ENCODE measurements at regions not wholly inside any gene's neighbourhood (a gene's known extent, or its start where the extent isn't known, plus 50 kb on each side); places are given as distances from the start of the nearest gene placed in this dataset.

DNA sequence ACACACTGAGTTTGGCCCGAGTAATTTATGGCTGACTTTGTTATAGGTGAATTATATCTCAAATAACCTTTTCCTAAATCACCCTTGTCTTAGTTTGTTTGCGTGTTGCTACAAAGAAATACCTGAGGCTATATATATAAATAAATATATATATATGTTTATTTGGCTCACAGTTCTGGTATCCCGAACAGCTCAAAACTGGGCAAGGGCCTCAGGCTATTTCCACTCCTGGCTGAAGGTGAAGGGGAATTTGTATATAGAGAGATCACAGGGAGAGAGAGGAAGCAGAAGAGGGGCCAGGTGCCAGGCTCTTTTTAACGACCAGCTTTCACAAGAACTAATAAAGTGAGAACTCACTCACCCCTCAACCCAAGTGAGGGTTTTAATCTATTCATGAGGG, 159.9 kb upstream of the STARD13 start:
- Histone ChIP-seq H4K91ac (ENCODE audit: insufficient read depth, low read depth, low read length) (no peak overlapping the region), H2BK15ac (ENCODE audit: low read depth, low read length) (no peak overlapping the region), H3K23ac (ENCODE audit: low read depth, low read length) (no peak overlapping the region), H4K8ac (ENCODE audit: low read depth in 2 of 2, low read length in 2 of 2) (no peak overlapping the region), H3K18ac (ENCODE audit: low read depth, low read length) (no peak overlapping the region), H3K9me3 (ENCODE audit: control insufficient read depth, insufficient read depth, low read length) (no peaks in the 10 kb centered on the region), H3K9ac (ENCODE audit: low read depth, low read length) (no peak overlapping the region), H3K4ac (ENCODE audit: low read depth, low read length) (no peak overlapping the region), H3K27me3 (ENCODE audit: control insufficient read depth, insufficient read depth, low read length) (no peaks in the 10 kb centered on the region), H4K20me1 (ENCODE audit: insufficient read depth, low read length) (no peaks in the 10 kb centered on the region), H3K56ac (ENCODE audit: extremely low read depth, insufficient read depth, low read length) (no peak overlapping the region), H3K14ac (replicated peaks; ENCODE audit: low read depth, low read length) (no peak overlapping the region), H3K36me3 (ENCODE audit: control insufficient read depth, insufficient read depth, low read length) (no peaks in the 10 kb centered on the region), H2AFZ (replicated peaks; ENCODE audit: low read length, poor library complexity) (no peak overlapping the region), H2BK20ac (ENCODE audit: low read depth, low read length) (no peak overlapping the region), H3K4me1 (ENCODE audit: control insufficient read depth, insufficient read depth, low read length) (no peaks in the 10 kb centered on the region), H3K4me2 (ENCODE audit: low read depth, low read length) (no peak overlapping the region), H3K79me1 (ENCODE audit: low read depth in 1 of 2, low read length in 2 of 2) (peaks cover 0 to 3% of the 10 kb centered on the region in 2 experiments; a peak in 1 of 4 replicates), H2BK120ac (ENCODE audit: low read depth, low read length) (no peak overlapping the region), H4K5ac (ENCODE audit: low read depth, low read length) (no peak overlapping the region), H2BK5ac (ENCODE audit: low read depth, low read length, poor library complexity, severe bottlenecking) (no peak overlapping the region), H3K9me1 (ENCODE audit: insufficient read depth, low read length) (peaks cover 3% of the 10 kb centered on the region; the same call in 1 of the 2 replicates), H2AK9ac (replicated peaks; ENCODE audit: low read depth, low read length, poor library complexity) (no peak overlapping the region), H2AK5ac (ENCODE audit: low read depth, low read length) (no peak overlapping the region), H3K27ac (ENCODE audit: insufficient read depth, low read length) (no peak overlapping the region), H3K4me3 (ENCODE audit: insufficient read depth, low read depth, low read length) (no peak overlapping the region)
- WGBS, 2 experiments (ENCODE audit: extremely low coverage in 2 of 2, insufficient read length in 1 of 2), result no CpG with 5 or more reads among the region's 4 CpGs
- no peak for TF ChIP-seq RAD21 (IDR thresholded peaks at IDR 0.05; ENCODE audit: low read length)
- no peak for TF ChIP-seq POLR2A (IDR thresholded peaks at IDR 0.05; ENCODE audit: low read depth, low read length)
- no peak for TF ChIP-seq RFX5 (IDR thresholded peaks at IDR 0.05; ENCODE audit: low read depth, low read length)
- no peak for TF ChIP-seq BHLHE40 (IDR thresholded peaks at IDR 0.05; ENCODE audit: low read depth, low read length)
- TF ChIP-seq, protein P1, sequence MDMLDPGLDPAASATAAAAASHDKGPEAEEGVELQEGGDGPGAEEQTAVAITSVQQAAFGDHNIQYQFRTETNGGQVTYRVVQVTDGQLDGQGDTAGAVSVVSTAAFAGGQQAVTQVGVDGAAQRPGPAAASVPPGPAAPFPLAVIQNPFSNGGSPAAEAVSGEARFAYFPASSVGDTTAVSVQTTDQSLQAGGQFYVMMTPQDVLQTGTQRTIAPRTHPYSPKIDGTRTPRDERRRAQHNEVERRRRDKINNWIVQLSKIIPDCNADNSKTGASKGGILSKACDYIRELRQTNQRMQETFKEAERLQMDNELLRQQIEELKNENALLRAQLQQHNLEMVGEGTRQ (IDR thresholded peaks at IDR 0.05; ENCODE audit: low read depth, low read length), result no peak
- no peak for TF ChIP-seq MAZ (IDR thresholded peaks at IDR 0.05; ENCODE audit: borderline replicate concordance, low read depth, low read length)
- TF ChIP-seq CEBPB (IDR thresholded peaks at IDR 0.05; ENCODE audit: low read depth, low read length), result no peak
- TF ChIP-seq, protein P2, sequence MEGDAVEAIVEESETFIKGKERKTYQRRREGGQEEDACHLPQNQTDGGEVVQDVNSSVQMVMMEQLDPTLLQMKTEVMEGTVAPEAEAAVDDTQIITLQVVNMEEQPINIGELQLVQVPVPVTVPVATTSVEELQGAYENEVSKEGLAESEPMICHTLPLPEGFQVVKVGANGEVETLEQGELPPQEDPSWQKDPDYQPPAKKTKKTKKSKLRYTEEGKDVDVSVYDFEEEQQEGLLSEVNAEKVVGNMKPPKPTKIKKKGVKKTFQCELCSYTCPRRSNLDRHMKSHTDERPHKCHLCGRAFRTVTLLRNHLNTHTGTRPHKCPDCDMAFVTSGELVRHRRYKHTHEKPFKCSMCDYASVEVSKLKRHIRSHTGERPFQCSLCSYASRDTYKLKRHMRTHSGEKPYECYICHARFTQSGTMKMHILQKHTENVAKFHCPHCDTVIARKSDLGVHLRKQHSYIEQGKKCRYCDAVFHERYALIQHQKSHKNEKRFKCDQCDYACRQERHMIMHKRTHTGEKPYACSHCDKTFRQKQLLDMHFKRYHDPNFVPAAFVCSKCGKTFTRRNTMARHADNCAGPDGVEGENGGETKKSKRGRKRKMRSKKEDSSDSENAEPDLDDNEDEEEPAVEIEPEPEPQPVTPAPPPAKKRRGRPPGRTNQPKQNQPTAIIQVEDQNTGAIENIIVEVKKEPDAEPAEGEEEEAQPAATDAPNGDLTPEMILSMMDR (conservative IDR thresholded peaks at IDR 0.05; ENCODE audit: low read depth, low read length), result no peak
- TF ChIP-seq, protein P3, sequence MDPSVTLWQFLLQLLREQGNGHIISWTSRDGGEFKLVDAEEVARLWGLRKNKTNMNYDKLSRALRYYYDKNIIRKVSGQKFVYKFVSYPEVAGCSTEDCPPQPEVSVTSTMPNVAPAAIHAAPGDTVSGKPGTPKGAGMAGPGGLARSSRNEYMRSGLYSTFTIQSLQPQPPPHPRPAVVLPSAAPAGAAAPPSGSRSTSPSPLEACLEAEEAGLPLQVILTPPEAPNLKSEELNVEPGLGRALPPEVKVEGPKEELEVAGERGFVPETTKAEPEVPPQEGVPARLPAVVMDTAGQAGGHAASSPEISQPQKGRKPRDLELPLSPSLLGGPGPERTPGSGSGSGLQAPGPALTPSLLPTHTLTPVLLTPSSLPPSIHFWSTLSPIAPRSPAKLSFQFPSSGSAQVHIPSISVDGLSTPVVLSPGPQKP (IDR thresholded peaks at IDR 0.05; ENCODE audit: borderline replicate concordance, low read depth, low read length), result no peak
- no peak for ATAC-seq (ENCODE audit: low read depth)
- ChIA-PET POLR2A (ENCODE audit: unreplicated experiment) (no interaction called here), CTCF (no interaction called here)
- BruUV-seq (replicated peaks), result no TSS peak
- in situ Hi-C loops (cut with MboI; ENCODE audit: low sequenced_read_pairs) (no loop called here), dilution Hi-C loops (cut with HindIII; ENCODE audit: low sequenced_read_pairs, unreplicated experiment) (no loop called here), intact Hi-C loops (cut with micrococcal nuclease) (no loop called here)
- DNase-seq, result no peak

Measured in IMR-90 (cell line).